Stimulated activated CD4-positive, alpha-beta T cell treated with anti-CD3 and anti-CD28 coated beads, TNF-alpha, amount 100 ng/mL, for 1 hour (primary cell): ENCODE measurements at regions not wholly inside any gene's neighbourhood (a gene's known extent, or its start where the extent isn't known, plus 50 kb on each side); places are given as distances from the start of the nearest gene placed in this dataset.

Experiments
- DNase-seq, 3 donors: peaks; one replicate each; pipeline ENCODE4 v3.0.0-alpha.2; 2020; ENCODE audit warnings: low read depth in 3 of 3, low spot score in 1 of 3

- peak in 1 of 3 donors; percentile 2 for DNase-seq
Observed at GRCh38 chr13:39892721-39893685, 237.5 kb downstream of the COG6 start.

GRCh38 chr13:39893808-39894207 is 238.3 kb downstream of the COG6 start:
- DNase-seq, result no peak

- no peak for DNase-seq
Observed at GRCh38 chr13:39894586-39894985, 239.1 kb downstream of the COG6 start.

- no peak for DNase-seq
Observed at GRCh38 chr13:39895254-39895653, 239.8 kb downstream of the COG6 start.

GRCh38 chr13:39897636-39898035 is 242.2 kb downstream of the COG6 start:
- no peak for DNase-seq

- no peak for DNase-seq
Observed at GRCh38 chr13:39900106-39900750, 244.8 kb downstream of the COG6 start.

GRCh38 chr13:39904959-39905358 is 249.5 kb downstream of the COG6 start:
- DNase-seq, result no peak

- DNase-seq, result no peak
Observed at GRCh38 chr13:39909634-39910033, 254.2 kb downstream of the COG6 start.

- no peak for DNase-seq
Observed at GRCh38 chr13:39910041-39910440, 254.6 kb downstream of the COG6 start.

GRCh38 chr13:39910833-39911232 is 255.4 kb downstream of the COG6 start:
- DNase-seq, result no peak

- no peak for DNase-seq
Observed at GRCh38 chr13:39913339-39913738, 257.9 kb downstream of the COG6 start.

- DNase-seq, result no peak
Observed at GRCh38 chr13:39913928-39914327, 258.5 kb downstream of the COG6 start.

GRCh38 chr13:39915418-39915817 is 260.0 kb downstream of the COG6 start:
- DNase-seq, result no peak

GRCh38 chr13:39916330-39916729 is 260.9 kb downstream of the COG6 start:
- no peak for DNase-seq

- DNase-seq, result no peak
Observed at GRCh38 chr13:39918620-39919236, 263.3 kb downstream of the COG6 start.

- DNase-seq, result no peak
Observed at GRCh38 chr13:39920613-39921012, 265.2 kb downstream of the COG6 start.

GRCh38 chr13:39926345-39926744 is 270.9 kb downstream of the COG6 start:
- DNase-seq, result no peak

- no peak for DNase-seq
Observed at GRCh38 chr13:39928261-39928660, 272.8 kb downstream of the COG6 start.

- no peak for DNase-seq
Observed at GRCh38 chr13:39929583-39929982, 274.1 kb downstream of the COG6 start.

GRCh38 chr13:39930060-39930459 is 274.6 kb downstream of the COG6 start:
- no peak for DNase-seq

GRCh38 chr13:39930544-39931444 is 275.3 kb downstream of the COG6 start:
- DNase-seq, result no peak
